Activated T-cell treated with anti-CD3 and anti-CD28 coated beads, Interleukin-2, amount 50 U/mL, for 48 hours (primary cell): ENCODE measurements at regions not wholly inside any gene's neighbourhood (a gene's known extent, or its start where the extent isn't known, plus 50 kb on each side); places are given as distances from the start of the nearest gene placed in this dataset.
"Not testable (repeated sequence)": the region's sequence is repeated elsewhere in the genome, so short reads cannot be mapped to it uniquely, and the experiment has no call there.

Experiments
- DNase-seq, 2 experiments: peaks; one replicate each; pipeline ENCODE4 v3.0.0-alpha.2; 2020

- DNase-seq, result no peak
Measured at GRCh38 chr7:152956006-152956405, 196.5 kb downstream of the ACTR3B start.

- DNase-seq, result no peak
Measured at GRCh38 chr7:152959610-152960009, 200.1 kb downstream of the ACTR3B start.

- not testable (repeated sequence) for DNase-seq
Measured at GRCh38 chr7:152961796-152962195, 202.2 kb downstream of the ACTR3B start.

- DNase-seq, result no peak
Measured at GRCh38 chr7:152966189-152966588, 206.6 kb downstream of the ACTR3B start.

- DNase-seq, result no peak
Measured at GRCh38 chr7:152967958-152968357, 208.4 kb downstream of the ACTR3B start.

- no peak for DNase-seq
Measured at GRCh38 chr7:152968514-152968913, 209.0 kb downstream of the ACTR3B start.

- DNase-seq, result no peak
Measured at GRCh38 chr7:152969335-152969734, 209.8 kb downstream of the ACTR3B start.

- DNase-seq, result no peak
Measured at GRCh38 chr7:152969839-152970238, 210.3 kb downstream of the ACTR3B start.

GRCh38 chr7:152970481-152970880, 210.9 kb downstream of the ACTR3B start:
- no peak for DNase-seq

- no peak for DNase-seq
Measured at GRCh38 chr7:152974577-152974976, 215.0 kb downstream of the ACTR3B start.

- no peak for DNase-seq
Measured at GRCh38 chr7:152975076-152975475, 215.5 kb downstream of the ACTR3B start.

- no peak for DNase-seq
Measured at GRCh38 chr7:152979376-152979775, 219.8 kb downstream of the ACTR3B start.

- no peak for DNase-seq
Measured at GRCh38 chr7:152984421-152984820, 224.9 kb downstream of the ACTR3B start.

- no peak for DNase-seq
Measured at GRCh38 chr7:152986376-152986775, 226.8 kb downstream of the ACTR3B start.

GRCh38 chr7:152987656-152988055, 228.1 kb downstream of the ACTR3B start:
- no peak for DNase-seq

GRCh38 chr7:152989889-152990380, 230.4 kb downstream of the ACTR3B start:
- no peak for DNase-seq

- DNase-seq, result no peak
Measured at GRCh38 chr7:152998420-152998819, 238.9 kb downstream of the ACTR3B start.

- no peak for DNase-seq
Measured at GRCh38 chr7:153002115-153002514, 242.6 kb downstream of the ACTR3B start.

GRCh38 chr7:153002572-153002971, 243.0 kb downstream of the ACTR3B start:
- no peak for DNase-seq

GRCh38 chr7:153004341-153004740, 244.8 kb downstream of the ACTR3B start:
- no peak for DNase-seq

- no peak for DNase-seq
Measured at GRCh38 chr7:153005750-153006435, 246.3 kb downstream of the ACTR3B start.

GRCh38 chr7:153006452-153006851, 246.9 kb downstream of the ACTR3B start:
- DNase-seq, result no peak

- no peak for DNase-seq
Measured at GRCh38 chr7:153006911-153007310, 247.4 kb downstream of the ACTR3B start.

GRCh38 chr7:153010416-153010815, 250.9 kb downstream of the ACTR3B start:
- no peak for DNase-seq

GRCh38 chr7:153012203-153012602, 252.7 kb downstream of the ACTR3B start:
- no peak for DNase-seq
